ENCODE measurements at regions not wholly inside any gene's neighbourhood (a gene's known extent, or its start where the extent isn't known, plus 50 kb on each side); places are given as distances from the start of the nearest gene placed in this dataset.

DNA sequence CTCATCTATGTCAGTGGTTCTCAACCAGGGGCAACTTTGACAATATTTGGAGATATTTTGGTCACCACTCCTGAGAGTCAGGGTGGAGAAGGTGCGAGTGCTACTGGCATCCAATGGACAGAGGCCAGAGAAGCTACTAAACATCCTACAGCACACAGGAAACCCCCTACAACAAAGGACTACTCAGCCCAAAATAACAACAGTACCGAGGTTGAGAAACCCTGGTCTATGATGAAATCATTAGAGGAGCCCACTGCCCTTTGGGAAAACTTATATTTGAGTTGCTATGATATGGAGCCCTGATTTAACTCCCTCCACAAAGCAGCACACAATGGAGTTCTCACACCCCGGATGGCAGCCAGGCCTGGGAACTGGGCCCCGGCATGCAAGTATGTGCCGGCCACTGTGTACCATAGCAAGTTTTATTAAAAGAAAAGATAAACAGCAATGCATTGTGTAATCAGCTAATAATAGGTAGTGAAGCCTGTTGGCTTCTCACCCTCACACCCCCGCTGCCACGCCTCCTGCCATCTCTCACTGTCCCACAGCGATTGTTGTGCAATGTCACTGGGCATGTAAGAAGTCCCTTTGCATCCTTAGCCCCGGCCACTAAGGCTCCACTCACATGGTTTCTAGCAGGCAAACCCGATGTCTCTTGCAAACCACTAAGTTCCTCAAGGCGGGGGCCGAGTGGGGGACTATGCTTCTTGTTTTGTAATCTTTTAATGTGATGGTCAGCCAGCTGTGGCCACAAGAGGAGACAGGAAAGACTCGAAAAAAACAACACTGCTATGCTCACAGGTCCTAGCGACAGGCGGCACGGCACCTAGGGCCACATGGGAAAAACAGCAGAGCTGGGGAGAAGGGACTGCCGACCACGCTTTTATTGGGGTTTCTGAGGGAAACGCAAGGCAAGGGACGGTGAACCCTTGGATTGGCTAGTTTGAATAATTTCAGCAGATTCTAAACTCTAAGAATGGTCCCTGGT lies 110.0 kb downstream of the AQP9 start:
- intact Hi-C loops (cut with micrococcal nuclease): no loop called here
- DNase-seq (no peak), ATAC-seq (peak; percentile 86)
- peak overlapping the region in 2 of 9 donors; percentile 72 to 73 for H3K27ac Mint-ChIP-seq
- Histone ChIP-seq H3K27me3 (ENCODE audit: control insufficient read depth in 2 of 2, insufficient read depth in 2 of 2, low read length in 2 of 2) (no peaks in the 10 kb centered on the region), H3K9me3 (ENCODE audit: control insufficient read depth in 2 of 3, low read length in 3 of 3) (no peaks in the 10 kb centered on the region), H3K36me3 (ENCODE audit: control insufficient read depth in 2 of 3, insufficient read depth in 3 of 3, low read length in 3 of 3) (no peaks in the 10 kb centered on the region), H3K4me3 (ENCODE audit: low read length) (no peak overlapping the region), H3K4me1 (ENCODE audit: control insufficient read depth in 2 of 2, insufficient read depth in 2 of 2, low read length in 2 of 2) (peaks cover 0 to 7% of the 10 kb centered on the region in 2 donors), H3K27ac (ENCODE audit: low read depth, low read length) (no peak overlapping the region)
- peak overlapping the region in 3 of 10 donors; percentile 2 to 79 (median 56) for H3K4me3 Mint-ChIP-seq
- peaks cover 0 to 4% (median 0%) of the 10 kb centered on the region in 5 donors for H3K27me3 Mint-ChIP-seq
- H3K4me1 Mint-ChIP-seq: peaks cover 0 to 36% (median 27%) of the 10 kb centered on the region in 7 donors
- POLR2A ChIA-PET: no interaction called here
- peaks cover 0 to 2% (median 0%) of the 10 kb centered on the region in 11 donors for H3K9me3 Mint-ChIP-seq
- no peaks in the 10 kb centered on the region for H3K36me3 Mint-ChIP-seq
- CTCF ChIA-PET: no interaction called here

DNA sequence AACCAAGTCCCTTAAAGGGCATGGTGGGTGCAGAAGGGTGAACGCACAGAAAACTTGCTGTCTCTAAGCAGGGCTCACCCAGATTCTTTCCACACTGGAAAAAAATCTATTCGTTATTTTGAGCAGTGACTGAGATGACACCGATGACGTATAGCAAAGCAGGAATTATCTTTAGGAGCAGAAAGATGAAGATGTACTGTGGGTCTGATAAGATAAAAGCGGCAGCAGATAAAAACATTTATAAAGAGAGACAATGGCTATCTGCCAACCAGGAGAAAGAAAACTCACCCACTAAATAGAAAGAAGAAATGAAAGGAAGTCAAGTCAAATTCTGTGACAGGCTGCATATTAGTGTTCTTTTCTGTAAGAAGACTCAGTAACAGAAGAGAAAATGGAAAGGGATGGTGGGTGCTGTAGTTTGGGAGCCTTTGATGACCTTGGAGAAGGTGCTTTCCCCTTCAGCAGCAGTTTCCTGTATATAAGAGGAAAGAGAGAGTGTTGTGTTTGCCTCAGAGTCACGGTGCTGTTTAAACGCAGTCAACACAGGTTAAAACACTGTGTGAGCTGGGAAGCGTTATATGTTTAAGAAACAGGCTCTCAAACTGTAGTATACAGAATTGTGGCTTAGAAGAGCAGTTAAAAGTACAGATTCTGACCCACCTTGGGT lies 111.6 kb downstream of the AQP9 start:
- Mint-ChIP-seq H3K4me3 (peak overlapping the region; percentile 54 to 93 (median 80)), H3K4me1 (peaks cover 0 to 36% (median 27%) of the 10 kb centered on the region in 7 donors), H3K9me3 (no peaks in the 10 kb centered on the region), H3K36me3 (no peaks in the 10 kb centered on the region), H3K27me3 (peaks cover 0 to 13% (median 0%) of the 10 kb centered on the region in 5 donors), H3K27ac (peak overlapping the region; percentile 50 to 95 (median 79))
- Histone ChIP-seq H3K9me3 (ENCODE audit: control insufficient read depth in 2 of 3, low read length in 3 of 3) (no peaks in the 10 kb centered on the region), H3K27me3 (ENCODE audit: control insufficient read depth in 2 of 2, insufficient read depth in 2 of 2, low read length in 2 of 2) (no peaks in the 10 kb centered on the region), H3K4me1 (ENCODE audit: control insufficient read depth in 2 of 2, insufficient read depth in 2 of 2, low read length in 2 of 2) (peaks cover 0 to 7% of the 10 kb centered on the region in 2 donors), H3K4me3 (ENCODE audit: low read length) (peak overlapping the region; percentile 1), H3K27ac (ENCODE audit: low read depth, low read length) (peak overlapping the region; percentile 57), H3K36me3 (ENCODE audit: control insufficient read depth in 2 of 3, insufficient read depth in 3 of 3, low read length in 3 of 3) (no peaks in the 10 kb centered on the region)
- POLR2A ChIA-PET: interaction anchor here (0.5 kb wide), 1 partner anchor 656 kb away, joined by 3 read pairs; no protein-coding TSS in a partner anchor
- CTCF ChIA-PET: interaction anchor here (0.6 kb wide), 1 partner anchor 861 kb away, joined by 4 read pairs; no protein-coding TSS in a partner anchor
- DNase-seq (peak in 6 of 9 donors; percentile 23 to 55 (median 35)), ATAC-seq (peak; percentile 33)
- intact Hi-C loops (cut with micrococcal nuclease): no loop called here

DNA sequence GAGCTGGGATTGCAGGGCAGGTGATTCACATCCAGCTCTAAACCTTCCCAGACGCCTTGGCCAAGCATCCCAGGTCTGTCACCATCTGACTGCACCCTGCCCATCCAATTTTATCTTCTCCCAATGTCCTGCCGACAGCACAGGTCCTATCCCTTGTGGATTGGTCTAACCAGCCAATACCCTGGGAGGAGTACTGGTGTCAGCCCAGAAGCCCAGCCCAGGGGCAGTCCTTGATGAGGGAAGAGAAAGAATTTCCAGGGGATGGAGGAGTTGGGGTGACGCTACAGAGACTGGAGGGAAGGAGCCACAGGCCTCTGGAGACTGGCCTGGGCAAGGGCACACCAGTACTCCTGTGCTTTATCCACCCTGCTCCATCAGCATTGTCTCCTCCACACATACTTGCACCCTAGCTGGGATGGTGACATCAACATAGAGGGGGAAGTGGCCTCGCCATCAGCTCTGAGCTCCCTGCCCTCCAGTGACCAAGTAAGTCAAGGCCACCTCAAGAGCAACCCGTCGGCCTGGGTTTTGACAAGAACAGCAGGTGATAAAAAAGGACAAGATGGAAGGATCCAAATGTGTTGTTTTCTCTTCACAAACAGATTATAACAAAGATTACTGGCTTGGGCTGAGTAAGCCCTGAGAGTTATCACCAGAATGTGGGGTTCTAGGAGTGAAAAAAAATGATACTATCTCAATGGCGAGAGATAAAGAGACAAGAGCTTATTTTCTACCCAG lies 114.6 kb downstream of the AQP9 start:
- H3K9me3 ChIP-seq (ENCODE audit: control insufficient read depth in 2 of 3, low read length in 3 of 3): no peaks in the 10 kb centered on the region
- no peaks in the 10 kb centered on the region for H3K36me3 ChIP-seq (ENCODE audit: control insufficient read depth in 2 of 3, insufficient read depth in 3 of 3, low read length in 3 of 3)
- POLR2A ChIA-PET: interaction anchor here (0.6 kb wide), 1 partner anchor 16 kb away, joined by 3 read pairs; no protein-coding TSS in a partner anchor
- intact Hi-C loops (cut with micrococcal nuclease): no loop called here
- CTCF ChIA-PET: interaction anchor here (1.2 kb wide), 2 partner anchors 17 to 25 kb away, joined by 3 read pairs; no protein-coding TSS in a partner anchor
- no peak overlapping the region for H3K27ac ChIP-seq (ENCODE audit: low read depth, low read length)
- peaks cover 0 to 20% (median 7%) of the 10 kb centered on the region in 5 donors for H3K27me3 Mint-ChIP-seq
- peaks cover 0 to 31% (median 26%) of the 10 kb centered on the region in 7 donors for H3K4me1 Mint-ChIP-seq
- no peaks in the 10 kb centered on the region for H3K9me3 Mint-ChIP-seq
- H3K27me3 ChIP-seq (ENCODE audit: control insufficient read depth in 2 of 2, insufficient read depth in 2 of 2, low read length in 2 of 2): no peaks in the 10 kb centered on the region
- no peak overlapping the region for H3K4me3 ChIP-seq (ENCODE audit: low read length)
- no peak overlapping the region for H3K4me3 Mint-ChIP-seq
- H3K4me1 ChIP-seq (ENCODE audit: control insufficient read depth in 2 of 2, insufficient read depth in 2 of 2, low read length in 2 of 2): peaks cover 0 to 7% of the 10 kb centered on the region in 2 donors
- DNase-seq (no peak), ATAC-seq (no peak)
- H3K36me3 Mint-ChIP-seq: no peaks in the 10 kb centered on the region
- H3K27ac Mint-ChIP-seq: no peak overlapping the region

DNA sequence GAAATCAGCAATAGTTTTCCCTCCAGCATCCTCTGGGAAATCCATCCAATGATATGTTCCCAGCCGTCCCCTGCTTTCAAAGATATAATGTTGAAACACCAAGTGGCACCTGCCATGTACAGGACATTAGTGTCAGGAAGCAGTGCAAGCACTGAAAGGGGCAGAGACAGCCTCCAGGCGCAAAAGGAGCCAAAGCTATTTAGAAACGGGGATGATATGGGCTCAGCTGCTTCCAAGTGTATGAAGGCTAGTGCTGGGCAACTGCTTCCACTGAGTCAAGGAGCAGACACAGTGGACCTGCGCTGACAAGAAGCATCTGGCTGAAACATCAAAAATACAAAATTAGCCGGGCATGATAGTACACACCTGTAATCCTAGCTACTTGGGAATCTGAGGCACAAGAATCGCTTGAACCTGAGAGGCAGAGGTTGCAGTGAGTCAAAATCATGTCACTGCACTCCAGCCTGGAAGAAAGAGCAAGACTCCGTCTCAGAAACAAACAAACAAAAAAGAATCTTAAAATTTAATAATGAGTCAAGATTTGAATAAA lies 119.7 kb downstream of the AQP9 start:
- Histone ChIP-seq H3K36me3 (ENCODE audit: control insufficient read depth in 2 of 3, insufficient read depth in 3 of 3, low read length in 3 of 3) (no peaks in the 10 kb centered on the region), H3K27ac (ENCODE audit: low read depth, low read length) (no peak overlapping the region), H3K4me3 (ENCODE audit: low read length) (no peak overlapping the region), H3K27me3 (ENCODE audit: control insufficient read depth in 2 of 2, insufficient read depth in 2 of 2, low read length in 2 of 2) (no peaks in the 10 kb centered on the region), H3K4me1 (ENCODE audit: control insufficient read depth in 2 of 2, insufficient read depth in 2 of 2, low read length in 2 of 2) (no peaks in the 10 kb centered on the region), H3K9me3 (ENCODE audit: control insufficient read depth in 2 of 3, low read length in 3 of 3) (no peaks in the 10 kb centered on the region)
- CTCF ChIA-PET: interaction anchor here (0.6 kb wide), 1 partner anchor 211 kb away, joined by 3 read pairs; no protein-coding TSS in a partner anchor
- H3K4me3 Mint-ChIP-seq: no peak overlapping the region
- H3K9me3 Mint-ChIP-seq: no peaks in the 10 kb centered on the region
- DNase-seq (no peak), ATAC-seq (no peak)
- peaks cover 0 to 19% (median 7%) of the 10 kb centered on the region in 5 donors for H3K27me3 Mint-ChIP-seq
- H3K36me3 Mint-ChIP-seq: no peaks in the 10 kb centered on the region
- H3K27ac Mint-ChIP-seq: no peak overlapping the region
- H3K4me1 Mint-ChIP-seq: no peaks in the 10 kb centered on the region
- POLR2A ChIA-PET: no interaction called here
- intact Hi-C loops (cut with micrococcal nuclease): no loop called here

DNA sequence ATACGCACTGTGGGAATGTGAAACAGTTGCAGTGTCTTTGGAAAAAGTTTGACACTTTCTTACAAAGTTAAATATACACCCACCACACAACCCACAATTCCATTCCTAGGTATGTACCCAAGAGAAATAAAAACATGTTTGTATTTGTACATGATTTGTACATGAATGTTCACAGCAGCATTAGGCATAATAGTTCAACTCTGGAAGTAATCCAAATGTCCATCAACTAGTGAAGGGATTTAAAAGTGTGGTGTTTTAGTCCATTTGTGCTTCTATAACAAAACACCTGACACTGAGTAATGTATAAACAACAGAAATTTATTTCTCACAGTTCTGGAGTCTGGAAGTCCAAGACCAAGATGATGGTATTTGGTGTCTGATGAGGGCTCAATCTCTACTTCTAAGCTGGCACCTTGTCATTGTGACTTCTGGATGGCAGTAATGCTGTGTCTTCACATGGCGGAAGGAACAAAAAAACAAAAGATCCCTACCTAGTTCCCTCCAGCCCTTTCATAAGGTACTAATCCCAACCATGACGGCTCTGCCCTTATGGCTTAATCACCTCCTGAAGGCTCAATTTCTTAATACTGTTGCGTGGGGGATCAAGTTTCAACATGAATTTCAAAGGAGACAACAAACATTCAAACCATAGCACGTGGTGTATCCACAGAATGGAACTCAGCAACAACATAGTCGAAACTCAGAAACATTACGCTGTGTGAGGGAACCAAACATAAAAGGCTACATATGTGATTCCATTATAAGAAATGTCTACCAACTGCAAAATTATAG lies 120.5 kb downstream of the AQP9 start:
- H3K9me3 ChIP-seq (ENCODE audit: control insufficient read depth in 2 of 3, low read length in 3 of 3): no peaks in the 10 kb centered on the region
- Mint-ChIP-seq H3K9me3 (no peaks in the 10 kb centered on the region), H3K27ac (no peak overlapping the region), H3K4me1 (peaks cover 0 to 4% (median 3%) of the 10 kb centered on the region in 7 donors), H3K36me3 (no peaks in the 10 kb centered on the region), H3K27me3 (peaks cover 0 to 17% (median 7%) of the 10 kb centered on the region in 5 donors), H3K4me3 (no peak overlapping the region)
- intact Hi-C loops (cut with micrococcal nuclease): no loop called here
- no peaks in the 10 kb centered on the region for H3K36me3 ChIP-seq (ENCODE audit: control insufficient read depth in 2 of 3, insufficient read depth in 3 of 3, low read length in 3 of 3)
- H3K27me3 ChIP-seq (ENCODE audit: control insufficient read depth in 2 of 2, insufficient read depth in 2 of 2, low read length in 2 of 2): no peaks in the 10 kb centered on the region
- DNase-seq (no peak), ATAC-seq (no peak)
- ChIA-PET CTCF (interaction anchor here (0.6 kb wide), 1 partner anchor 1057 kb away, joined by 4 read pairs; no protein-coding TSS in a partner anchor), POLR2A (no interaction called here)
- no peak overlapping the region for H3K27ac ChIP-seq (ENCODE audit: low read depth, low read length)
- no peaks in the 10 kb centered on the region for H3K4me1 ChIP-seq (ENCODE audit: control insufficient read depth in 2 of 2, insufficient read depth in 2 of 2, low read length in 2 of 2)
- no peak overlapping the region for H3K4me3 ChIP-seq (ENCODE audit: low read length)

Data from naive thymus-derived CD4-positive, alpha-beta T cell (primary cell).